ENCODE measurements at regions not wholly inside any gene's neighbourhood (a gene's known extent, or its start where the extent isn't known, plus 50 kb on each side); places are given as distances from the start of the nearest gene placed in this dataset.

- no peak for TF ChIP-seq CTCF (conservative IDR thresholded peaks at IDR 0.05; ENCODE audit: low read depth, low read length)
- no peak for DNase-seq (ENCODE audit: low read depth)
- no peak overlapping the region for H3K4me3 ChIP-seq (ENCODE audit: low read length)
Measured at GRCh38 chr9:115900698-115901097, 252.9 kb upstream of the PAPPA start.

GRCh38 chr9:115910959-115911358 lies 242.6 kb upstream of the PAPPA start:
- no peak for TF ChIP-seq CTCF (conservative IDR thresholded peaks at IDR 0.05; ENCODE audit: low read depth, low read length)
- no peak for DNase-seq (ENCODE audit: low read depth)
- no peak overlapping the region for H3K4me3 ChIP-seq (ENCODE audit: low read length)

GRCh38 chr9:115912086-115912485 lies 241.5 kb upstream of the PAPPA start:
- no peak overlapping the region for H3K4me3 ChIP-seq (ENCODE audit: low read length)
- DNase-seq (ENCODE audit: low read depth), result no peak
- TF ChIP-seq CTCF (conservative IDR thresholded peaks at IDR 0.05; ENCODE audit: low read depth, low read length), result no peak

GRCh38 chr9:115913696-115914095 lies 239.9 kb upstream of the PAPPA start:
- no peak for TF ChIP-seq CTCF (conservative IDR thresholded peaks at IDR 0.05; ENCODE audit: low read depth, low read length)
- H3K4me3 ChIP-seq (ENCODE audit: low read length), result no peak overlapping the region
- DNase-seq (ENCODE audit: low read depth), result peak; percentile 72

- no peak for TF ChIP-seq CTCF (conservative IDR thresholded peaks at IDR 0.05; ENCODE audit: low read depth, low read length)
- no peak overlapping the region for H3K4me3 ChIP-seq (ENCODE audit: low read length)
- DNase-seq (ENCODE audit: low read depth), result no peak
Measured at GRCh38 chr9:115914291-115914690, 239.3 kb upstream of the PAPPA start.

- H3K4me3 ChIP-seq (ENCODE audit: low read length), result no peak overlapping the region
- TF ChIP-seq CTCF (conservative IDR thresholded peaks at IDR 0.05; ENCODE audit: low read depth, low read length), result no peak
- no peak for DNase-seq (ENCODE audit: low read depth)
Measured at GRCh38 chr9:115921301-115921700, 232.3 kb upstream of the PAPPA start.

GRCh38 chr9:115922444-115922843 lies 231.1 kb upstream of the PAPPA start:
- DNase-seq (ENCODE audit: low read depth), result no peak
- H3K4me3 ChIP-seq (ENCODE audit: low read length), result no peak overlapping the region
- no peak for TF ChIP-seq CTCF (conservative IDR thresholded peaks at IDR 0.05; ENCODE audit: low read depth, low read length)

Measured in retinal pigment epithelial cell (primary cell).